GM21447 (cell line): ENCODE measurements at regions not wholly inside any gene's neighbourhood (a gene's known extent, or its start where the extent isn't known, plus 50 kb on each side); places are given as distances from the start of the nearest gene placed in this dataset.
"Not testable (repeated sequence)": the region's sequence is repeated elsewhere in the genome, so short reads cannot be mapped to it uniquely, and the experiment has no call there.

Experiments
- ATAC-seq: cut with Tn5 transposase; IDR thresholded peaks from one replicate; pipeline ENCODE4 v1.9.1; 2021; ENCODE audit not compliant: unreplicated experiment

DNA sequence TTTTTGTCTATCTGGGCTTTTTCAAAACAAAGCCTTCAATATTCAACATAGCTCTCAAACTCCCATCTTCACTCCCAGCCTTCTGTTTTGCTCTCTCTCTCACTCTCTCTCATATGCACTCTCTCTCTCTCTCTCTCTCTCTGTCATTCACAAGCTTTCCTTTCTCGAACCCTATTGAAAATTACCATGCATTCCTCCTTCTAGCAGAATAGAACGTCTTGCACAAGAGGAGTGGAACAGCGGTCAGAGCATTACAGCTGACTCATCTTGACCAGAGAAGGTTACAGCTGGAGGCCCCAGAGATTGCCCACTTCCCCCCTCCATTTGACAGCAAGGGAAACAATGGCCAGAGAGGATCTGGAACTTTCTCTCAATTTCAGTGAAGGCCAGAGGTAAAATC, 51.0 kb upstream of the LIFR start:
- no peak for ATAC-seq

DNA sequence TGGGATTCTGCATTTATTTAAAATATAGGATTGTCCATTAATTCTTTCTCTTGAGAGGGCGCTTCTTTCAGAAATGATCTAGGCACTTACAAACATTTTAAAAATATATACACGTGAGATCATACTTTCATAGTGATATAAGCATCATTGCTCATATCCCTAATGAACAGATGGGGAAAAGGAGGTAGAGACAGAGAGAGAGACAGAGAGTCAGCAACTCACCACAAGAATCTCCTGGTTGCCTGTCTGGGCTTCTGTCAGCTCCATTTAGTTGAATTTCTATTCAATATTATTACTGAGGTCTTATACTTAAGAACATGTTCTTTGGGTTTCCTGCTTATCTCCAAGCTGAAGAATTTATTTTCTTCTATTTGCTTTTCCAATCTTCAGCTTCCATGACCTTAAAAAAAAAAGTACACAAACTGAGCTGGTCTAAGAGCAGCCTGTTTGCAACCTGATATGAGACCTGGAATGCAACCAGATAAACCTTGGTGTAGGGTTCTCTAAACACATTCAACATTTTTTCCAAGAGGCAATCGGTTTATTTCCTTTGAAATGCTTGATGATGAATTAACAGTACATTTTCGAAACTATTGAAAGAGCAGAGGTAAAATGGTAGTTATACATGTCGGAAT, 51.6 kb upstream of the LIFR start:
- ATAC-seq = no peak

DNA sequence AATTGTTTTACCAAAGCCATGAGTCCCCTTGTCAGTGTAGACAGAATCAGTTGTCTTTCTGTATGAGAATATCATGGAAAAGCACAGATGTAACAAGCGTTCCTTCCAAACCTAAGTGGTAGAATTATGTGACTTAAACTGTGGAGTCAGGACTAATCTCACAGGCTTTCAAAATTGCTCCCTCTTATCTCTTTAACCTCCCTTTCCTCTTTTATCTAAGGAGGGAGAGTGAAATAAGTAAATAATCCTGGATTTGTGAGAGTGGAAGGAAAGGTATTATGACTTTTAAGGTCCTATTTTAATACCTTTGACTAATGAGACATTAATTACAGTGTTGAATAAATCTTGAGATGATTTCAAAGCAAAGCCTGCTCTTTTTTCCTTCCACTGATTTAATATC, 52.4 kb upstream of the LIFR start:
- no peak for ATAC-seq

DNA sequence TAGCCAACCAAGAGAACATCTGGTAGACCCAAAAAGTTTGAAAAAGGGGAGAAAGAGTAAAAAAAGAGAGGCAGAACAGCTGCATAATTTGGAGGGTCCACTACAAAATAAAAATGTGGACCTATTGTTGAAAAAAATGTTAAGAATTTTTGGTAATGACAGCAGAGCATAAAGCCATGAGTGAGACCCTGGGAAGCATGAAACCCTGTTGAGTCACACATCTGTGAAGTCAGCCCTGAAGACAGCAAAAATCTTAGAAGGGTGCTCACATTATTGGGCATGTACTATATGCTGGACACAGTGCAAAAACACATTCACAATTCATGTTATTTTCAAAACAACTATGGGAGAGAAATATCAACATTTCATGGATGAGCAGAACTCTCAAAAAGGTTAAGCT, 56.4 kb upstream of the LIFR start:
- no peak for ATAC-seq

DNA sequence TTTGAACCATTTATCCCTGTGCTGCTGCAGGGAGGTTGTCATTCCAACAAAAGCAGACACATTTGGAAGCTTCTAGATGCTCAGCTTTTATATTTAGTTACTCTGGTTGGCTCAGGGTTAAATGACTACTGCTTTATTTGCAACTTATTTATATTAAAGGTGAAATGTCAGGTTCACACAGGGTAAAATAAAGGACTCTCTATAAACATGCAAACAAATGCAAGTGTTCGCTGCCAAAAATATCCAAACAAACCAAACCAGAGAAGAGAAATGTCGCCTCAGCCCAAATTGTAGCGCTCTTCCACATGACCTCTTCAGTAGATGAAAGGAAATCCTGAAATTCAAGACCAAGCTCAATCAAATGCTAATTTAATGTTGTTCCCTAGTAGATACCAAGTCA, 57.0 kb upstream of the LIFR start:
- no peak for ATAC-seq

DNA sequence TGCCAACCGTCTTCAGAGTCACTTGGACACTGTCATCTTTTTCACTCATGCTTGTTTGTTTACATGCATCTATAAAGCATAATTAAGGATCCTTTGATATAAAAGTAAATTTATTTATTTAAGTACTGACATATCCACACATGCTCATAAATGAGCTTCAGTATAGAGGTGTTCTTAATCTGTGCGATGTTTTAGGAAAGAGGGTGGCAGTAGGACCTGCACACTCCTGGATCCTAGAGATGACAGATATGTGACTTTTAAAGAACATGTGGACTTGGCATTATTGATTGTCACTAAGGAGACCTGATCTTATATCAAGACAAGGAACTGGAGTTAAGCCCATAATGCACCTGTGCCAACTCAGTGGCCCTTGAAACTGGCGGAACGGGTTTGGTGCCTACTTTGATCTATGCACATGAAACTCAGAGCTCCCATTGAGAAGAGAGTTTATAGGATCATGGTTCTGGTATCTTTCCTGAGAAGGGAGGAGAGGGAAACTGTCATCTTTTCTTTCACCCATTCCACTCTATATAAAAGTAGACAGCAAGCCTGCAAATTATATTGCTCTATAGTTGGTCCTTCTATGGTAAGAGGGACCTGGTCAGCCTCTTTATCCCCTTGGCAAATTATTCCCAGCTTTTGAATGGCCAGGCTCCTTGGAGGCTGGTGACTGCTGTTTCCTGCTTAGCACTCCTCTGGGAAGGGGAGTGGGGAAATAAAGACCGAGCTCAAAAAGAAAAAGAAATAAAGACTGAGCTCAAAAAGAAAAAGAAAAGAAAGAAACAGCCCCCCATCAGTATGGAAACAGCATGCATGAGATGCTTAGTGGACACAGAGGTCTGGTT, 57.8 kb upstream of the LIFR start:
- ATAC-seq = no peak

DNA sequence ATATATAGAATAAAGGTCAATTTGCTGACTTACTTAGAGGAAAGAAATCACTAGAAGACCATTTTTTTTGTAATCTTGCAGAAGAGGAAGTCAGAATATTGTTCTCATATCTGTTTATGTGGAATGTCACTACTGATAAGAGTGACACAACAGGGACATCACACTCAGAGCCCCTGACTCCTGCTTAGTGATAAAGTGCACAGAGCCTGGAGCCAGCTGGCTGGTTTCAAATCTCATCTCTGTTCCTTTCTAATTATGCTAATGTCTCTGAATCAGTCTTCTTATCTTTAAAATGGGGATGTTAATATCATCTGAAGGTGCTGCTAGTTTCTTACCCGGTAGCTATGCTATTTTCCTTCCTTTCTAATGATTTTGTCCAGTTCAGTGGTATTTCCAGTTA, 58.6 kb upstream of the LIFR start:
- no peak for ATAC-seq

DNA sequence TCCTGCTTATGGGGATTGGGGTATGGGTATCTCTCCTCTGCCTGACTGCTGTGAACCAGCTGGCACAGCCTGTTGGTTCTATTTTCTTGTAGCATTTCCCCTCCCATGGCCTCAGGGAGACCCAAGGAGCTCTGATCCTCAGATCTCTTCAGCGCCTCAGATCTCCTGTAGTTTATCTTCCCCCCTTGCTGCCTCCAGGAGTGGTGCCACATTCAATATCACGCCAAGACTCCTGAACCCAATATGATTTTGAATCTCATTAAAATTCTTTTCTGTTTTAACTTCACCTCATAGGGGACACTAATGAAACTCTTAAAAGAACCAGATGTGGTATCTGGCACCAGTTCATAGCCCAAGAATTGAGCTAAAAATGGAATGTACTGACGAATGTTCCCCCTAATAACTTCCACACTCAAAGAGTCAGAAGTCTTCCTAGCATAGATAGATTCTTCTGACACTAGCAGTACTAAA, 59.6 kb upstream of the LIFR start:
- no peak for ATAC-seq

DNA sequence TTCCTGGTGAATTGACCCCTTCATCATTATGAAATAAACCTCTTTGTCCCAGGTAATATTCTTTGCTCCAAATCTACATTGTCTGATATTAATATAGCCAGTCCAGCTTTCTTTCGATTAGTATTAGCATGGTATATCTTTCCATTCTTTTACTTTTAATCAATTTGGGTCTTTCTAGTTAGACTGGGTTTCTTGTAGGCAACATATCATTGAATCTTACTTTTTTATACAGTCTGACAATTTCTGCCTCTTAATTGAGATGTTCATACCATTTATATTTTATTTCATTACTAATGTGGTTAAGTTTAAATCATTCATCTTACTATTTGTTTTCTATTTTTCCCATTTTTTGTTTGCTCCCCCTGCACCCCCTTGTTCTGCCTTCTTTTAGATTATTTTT, 61.7 kb upstream of the LIFR start:
- no peak for ATAC-seq

DNA sequence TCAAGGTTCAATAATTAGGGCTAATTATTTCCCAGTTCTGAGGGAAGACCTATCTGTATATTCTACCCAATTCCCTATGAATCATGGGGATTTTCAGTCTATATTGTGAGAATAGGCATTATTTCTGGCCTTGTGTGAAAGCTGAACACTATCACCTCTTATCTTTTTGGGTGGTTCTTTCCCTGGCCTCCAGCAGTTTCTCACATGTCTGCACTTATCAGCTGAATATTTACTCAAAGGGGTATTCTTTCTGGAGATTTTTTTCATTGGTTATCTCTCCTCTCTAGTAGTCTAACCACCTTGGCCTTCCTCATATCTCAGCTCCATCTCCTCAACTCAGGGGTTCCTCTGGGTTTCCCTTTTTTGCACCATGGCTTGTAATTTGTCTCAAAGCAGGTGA, 64.9 kb upstream of the LIFR start:
- ATAC-seq = no peak

DNA sequence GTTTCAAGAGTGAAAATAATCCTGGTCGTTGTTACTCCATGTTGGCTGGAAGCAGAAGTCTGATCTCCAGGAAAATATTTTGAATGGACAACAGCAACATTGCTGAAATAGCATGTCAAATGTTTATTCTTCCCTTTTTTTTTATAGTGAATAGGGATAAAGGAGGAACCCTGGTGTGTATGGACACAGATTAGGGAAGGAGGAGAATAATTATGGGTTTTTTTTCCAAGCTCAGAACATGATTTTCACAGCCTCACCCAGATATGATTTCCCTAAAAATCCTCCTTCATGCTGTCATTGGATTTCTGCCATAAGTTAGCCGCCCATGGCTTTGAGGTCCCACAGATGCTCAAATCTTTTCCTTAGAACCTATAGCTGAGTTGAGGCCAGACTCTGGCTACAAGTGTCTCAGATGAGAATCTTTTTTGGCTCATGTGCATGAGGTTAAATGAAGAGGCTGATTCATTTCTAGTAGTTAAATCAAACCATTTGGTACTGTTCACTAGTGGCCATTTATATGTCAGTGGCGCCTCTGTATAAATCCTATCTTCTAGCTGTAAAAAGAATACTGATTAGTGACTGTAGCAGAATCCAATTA, 65.5 kb upstream of the LIFR start:
- no peak for ATAC-seq

DNA sequence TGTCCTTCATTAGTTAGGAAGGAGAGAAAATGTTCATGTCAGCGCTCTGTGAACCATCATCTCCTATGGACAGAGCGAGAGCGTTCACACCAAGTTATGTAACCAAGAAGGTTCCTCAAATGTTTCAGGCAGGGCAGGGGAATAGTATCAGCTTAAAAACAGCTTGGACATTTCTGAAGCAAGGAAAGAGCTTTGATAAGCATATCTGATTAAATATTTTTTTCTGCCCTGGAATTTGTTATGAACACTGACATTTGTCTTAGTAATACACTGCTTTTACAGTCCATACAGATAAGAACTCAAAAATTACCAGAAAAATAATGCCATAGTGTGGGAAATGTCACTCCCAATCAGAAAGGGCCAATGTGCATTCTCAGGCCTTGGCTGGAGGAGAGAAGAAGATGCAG, 66.3 kb upstream of the LIFR start:
- no peak for ATAC-seq

DNA sequence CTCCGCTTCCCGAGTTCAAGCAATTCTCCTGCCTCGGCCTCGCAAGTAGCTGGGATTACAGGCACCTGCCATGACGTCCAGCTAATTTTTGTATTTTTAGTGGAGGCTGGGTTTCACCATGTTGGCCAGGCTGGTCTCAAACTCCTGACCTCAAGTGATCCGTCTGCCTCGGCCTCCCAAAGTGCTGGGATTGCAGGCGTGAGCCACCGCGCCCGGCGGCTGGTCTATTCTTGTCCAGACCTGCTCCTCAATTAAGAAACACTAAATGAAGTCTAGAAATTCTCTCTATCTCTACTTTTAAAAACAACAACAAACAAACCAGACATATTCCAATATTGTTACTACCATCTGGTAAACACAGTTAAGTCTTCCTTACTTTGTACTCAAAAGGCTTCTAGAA, 68.1 kb upstream of the LIFR start:
- not testable (repeated sequence) for ATAC-seq

DNA sequence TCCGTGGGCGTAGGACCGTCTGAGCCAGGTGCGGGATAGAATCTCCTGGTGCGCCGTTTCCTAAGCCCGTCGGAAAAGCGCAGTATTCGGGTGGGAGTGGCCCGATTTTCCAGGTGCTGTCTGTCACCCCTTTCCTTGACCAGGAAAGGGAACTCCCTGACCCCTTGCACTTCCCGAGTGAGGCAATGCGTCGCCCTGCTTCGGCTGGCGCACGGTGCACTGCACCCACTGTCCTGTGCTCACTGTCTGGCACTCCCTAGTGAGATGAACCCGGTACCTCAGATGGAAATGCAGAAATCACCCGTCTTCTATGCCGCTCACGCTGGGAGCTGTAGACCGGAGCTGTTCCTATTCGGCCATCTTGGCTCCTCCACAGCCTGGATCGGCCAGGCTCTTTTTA, 74.9 kb upstream of the LIFR start:
- ATAC-seq = not testable (repeated sequence)

DNA sequence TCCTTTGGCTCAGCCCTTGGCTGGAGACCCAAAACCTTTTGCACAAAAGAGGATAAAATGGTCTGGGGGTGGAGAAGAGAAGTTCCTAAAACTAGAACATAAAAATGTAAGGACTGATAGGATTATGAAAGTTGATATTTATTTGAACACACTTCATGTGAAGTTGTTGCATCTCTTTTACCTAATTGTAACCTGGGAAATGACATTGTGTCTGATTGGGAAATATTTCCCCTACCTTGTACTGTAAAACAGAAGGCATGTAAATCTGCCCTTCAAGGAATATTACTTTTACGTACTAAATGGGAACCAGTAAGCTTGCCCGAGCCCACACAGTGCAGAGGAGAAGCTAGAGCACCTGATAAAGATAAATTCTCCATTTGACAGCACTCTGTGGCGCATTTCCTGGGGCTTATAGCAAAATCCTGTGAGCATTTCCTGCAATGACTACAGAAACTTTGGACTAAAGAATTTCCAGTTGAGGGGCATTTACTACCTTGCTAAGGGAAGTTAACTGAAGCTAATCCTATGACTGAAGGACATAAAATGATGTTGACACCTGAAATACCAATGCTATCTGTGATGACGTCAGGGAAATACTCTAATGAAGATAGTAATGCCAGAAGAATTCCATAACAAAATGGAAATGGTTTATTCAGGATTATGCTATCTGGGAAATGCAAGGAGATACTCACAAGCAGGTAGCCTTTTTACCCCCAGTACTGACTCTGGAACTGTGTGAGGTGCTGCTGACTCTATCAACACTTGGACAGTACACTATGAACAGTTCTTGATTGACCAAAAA, 78.3 kb upstream of the LIFR start:
- no peak for ATAC-seq

DNA sequence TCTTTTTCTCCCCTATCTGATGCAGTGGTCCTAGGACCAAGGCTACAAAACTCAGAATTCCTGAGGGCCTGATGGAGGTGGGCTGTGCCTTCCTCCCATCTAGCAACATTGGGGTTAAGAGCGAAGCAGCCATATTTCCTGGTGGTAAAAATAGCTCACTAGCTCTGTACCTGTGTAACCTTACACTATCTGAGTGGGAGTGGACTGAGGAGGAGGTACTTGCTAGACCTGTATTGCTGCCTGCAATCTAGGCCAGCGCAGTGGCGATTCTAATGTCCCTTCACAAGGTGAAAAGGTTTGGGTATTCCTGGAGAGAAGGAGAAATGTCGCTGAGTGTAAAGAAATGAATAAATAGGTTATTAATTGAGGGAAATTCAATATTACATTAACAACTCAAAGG, 80.2 kb upstream of the LIFR start:
- no peak for ATAC-seq

DNA sequence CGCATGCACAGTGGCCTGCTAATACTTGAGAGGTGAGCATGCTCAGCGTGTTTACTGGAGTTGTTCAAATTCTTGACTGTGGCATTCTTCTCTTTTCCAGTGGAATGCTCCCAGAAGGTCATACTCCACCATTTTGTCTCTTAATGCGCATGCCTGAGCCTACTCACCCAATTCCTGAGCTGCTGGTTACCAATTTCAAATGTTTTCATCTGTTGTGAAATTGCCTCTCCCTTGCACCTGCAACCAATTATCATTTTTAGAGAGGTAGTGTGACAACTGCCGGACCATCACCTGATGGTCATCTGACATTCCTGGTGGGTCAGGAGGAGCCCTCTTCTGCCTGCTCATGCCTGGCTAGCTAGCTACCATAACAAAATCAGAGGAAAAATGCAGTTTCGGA, 82.2 kb upstream of the LIFR start:
- ATAC-seq = no peak

DNA sequence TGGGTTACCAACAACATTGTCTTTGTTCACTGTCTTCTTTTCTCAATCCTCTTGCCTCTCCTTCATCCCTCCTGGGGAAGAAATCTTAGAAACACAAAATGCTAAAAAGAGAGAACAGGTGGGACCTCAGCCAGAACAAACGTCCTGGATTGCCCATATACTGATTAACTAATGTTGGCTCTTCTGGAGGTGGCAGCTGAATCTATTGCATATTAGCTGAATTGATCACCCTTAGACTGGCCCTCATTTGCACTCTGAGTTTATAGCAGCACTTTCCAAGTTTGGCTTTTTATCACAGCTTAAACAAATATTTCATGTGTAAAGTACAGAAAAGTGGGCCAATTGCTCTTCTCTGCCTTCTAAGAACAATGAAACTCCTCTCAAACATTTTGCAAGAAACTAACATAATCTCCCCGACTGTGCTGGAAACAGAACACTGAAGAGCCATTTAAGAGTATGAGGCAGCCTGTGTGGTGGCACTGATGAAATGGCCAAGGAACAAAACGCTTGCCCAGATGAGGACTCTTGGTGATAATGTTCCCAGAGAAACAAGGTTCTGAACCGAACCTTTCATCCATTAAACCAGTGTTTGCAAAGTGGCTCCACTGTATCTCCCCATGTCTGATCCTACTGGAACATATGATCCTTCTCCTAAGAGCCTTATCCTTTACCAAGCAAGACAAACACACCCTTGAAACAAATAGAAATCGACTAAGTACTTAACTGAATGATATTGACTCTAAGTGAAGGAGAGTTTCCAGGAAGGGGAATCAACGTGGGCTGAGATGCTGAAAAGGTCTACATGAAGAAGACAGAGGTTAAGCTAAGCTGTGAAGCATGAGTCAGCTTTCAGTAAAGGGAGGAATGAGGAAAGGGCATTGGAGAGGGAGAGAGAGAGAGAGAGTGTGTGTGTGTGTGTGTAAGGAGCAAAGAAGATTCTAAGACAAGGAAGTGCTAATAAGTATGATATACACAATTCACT, 83.2 kb upstream of the LIFR start:
- no peak for ATAC-seq

DNA sequence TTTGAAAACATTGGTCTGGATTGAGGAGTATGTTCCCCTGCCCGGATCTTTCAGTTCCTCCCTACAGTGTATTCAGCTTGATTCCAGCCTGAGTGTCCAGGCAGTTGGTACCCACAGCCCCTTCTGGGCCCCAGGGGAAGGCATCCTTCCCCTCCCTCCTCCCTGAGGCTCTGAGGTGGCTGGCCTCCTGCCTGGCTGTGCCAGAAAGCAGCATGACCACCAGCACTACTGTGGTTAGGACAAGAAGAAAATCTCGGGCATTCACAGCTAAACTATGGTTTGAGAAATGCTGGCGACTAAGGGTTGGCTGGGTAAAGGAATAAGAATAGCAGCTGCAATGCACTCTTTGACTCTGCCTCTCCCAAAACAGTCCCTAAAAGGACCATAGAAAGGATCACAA, 84.6 kb upstream of the LIFR start:
- ATAC-seq = no peak

DNA sequence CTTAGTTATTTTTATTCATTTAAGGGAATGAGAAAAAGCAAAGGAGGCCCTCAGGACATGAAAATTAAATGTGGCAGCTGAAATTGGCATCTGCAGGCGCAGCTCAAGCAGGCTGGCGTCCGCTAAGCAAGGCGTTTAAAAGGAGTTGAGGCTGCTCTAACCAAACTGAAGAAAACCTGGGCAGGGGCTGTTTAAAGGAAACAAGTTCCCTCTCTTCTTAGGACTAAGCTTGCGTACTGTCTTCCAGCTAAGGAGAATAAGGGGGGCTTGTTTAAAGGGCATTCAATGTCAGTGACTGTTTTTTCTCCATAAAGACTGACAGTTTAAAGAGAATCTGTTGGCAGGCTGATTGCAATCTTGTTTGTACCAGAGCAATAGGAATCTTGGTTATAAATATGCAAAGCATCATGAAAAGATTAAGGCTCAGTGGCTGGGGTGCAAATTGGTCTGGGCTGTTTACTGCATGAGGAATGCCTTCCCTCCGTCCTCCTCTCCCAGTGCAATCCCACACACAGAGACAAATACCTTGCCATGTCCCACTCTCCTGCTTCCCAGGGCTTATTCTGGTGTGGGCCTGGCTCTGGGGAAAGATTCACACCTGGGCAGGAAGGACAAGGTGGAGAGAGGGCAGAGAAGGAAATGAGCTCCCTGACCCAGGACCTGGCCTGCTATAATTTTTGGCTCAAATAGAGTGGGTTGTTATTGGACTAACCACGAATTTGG, 85.9 kb upstream of the LIFR start:
- ATAC-seq = no peak
